Activated T-cell treated with anti-CD3 and anti-CD28 coated beads, Interleukin-2, amount 50 U/mL, for 1 hour (primary cell): ENCODE measurements at regions not wholly inside any gene's neighbourhood (a gene's known extent, or its start where the extent isn't known, plus 50 kb on each side); places are given as distances from the start of the nearest gene placed in this dataset.
"Not testable (repeated sequence)": the region's sequence is repeated elsewhere in the genome, so short reads cannot be mapped to it uniquely, and the experiment has no call there.

Experiments
- DNase-seq: peaks from one replicate; pipeline ENCODE4 v3.0.0-alpha.2; 2020

- no peak for DNase-seq
Observed at GRCh38 chr22:25492841-25493734, 71.4 kb upstream of the GRK3 start.

GRCh38 chr22:25493794-25494193 is 70.7 kb upstream of the GRK3 start:
- DNase-seq, result no peak

- DNase-seq, result no peak
Observed at GRCh38 chr22:25494774-25495173, 69.7 kb upstream of the GRK3 start.

- no peak for DNase-seq
Observed at GRCh38 chr22:25495285-25495684, 69.2 kb upstream of the GRK3 start.

- no peak for DNase-seq
Observed at GRCh38 chr22:25496396-25497064, 67.9 kb upstream of the GRK3 start.

GRCh38 chr22:25497181-25497641 is 67.3 kb upstream of the GRK3 start:
- DNase-seq, result no peak

GRCh38 chr22:25497716-25498115 is 66.8 kb upstream of the GRK3 start:
- no peak for DNase-seq

- DNase-seq, result not testable (repeated sequence)
Observed at GRCh38 chr22:25500671-25501070, 63.8 kb upstream of the GRK3 start.

GRCh38 chr22:25504017-25504416 is 60.5 kb upstream of the GRK3 start:
- DNase-seq, result not testable (repeated sequence)

- no peak for DNase-seq
Observed at GRCh38 chr22:25508161-25508560, 56.3 kb upstream of the GRK3 start.

GRCh38 chr22:25508761-25509321 is 55.6 kb upstream of the GRK3 start:
- DNase-seq, result no peak

GRCh38 chr22:25509374-25509791 is 55.1 kb upstream of the GRK3 start:
- DNase-seq, result no peak

- DNase-seq, result no peak
Observed at GRCh38 chr22:25510876-25511275, 53.6 kb upstream of the GRK3 start.

GRCh38 chr22:25511725-25512124 is 52.8 kb upstream of the GRK3 start:
- DNase-seq, result no peak

GRCh38 chr22:25514436-25515180 is 49.9 kb upstream of the GRK3 start:
- DNase-seq, result no peak
